Left renal pelvis (tissue), 4 donors: ENCODE measurements at regions not wholly inside any gene's neighbourhood (a gene's known extent, or its start where the extent isn't known, plus 50 kb on each side); places are given as distances from the start of the nearest gene placed in this dataset.
A peak's percentile ranks its signal among the peaks of the same experiment; 100 is the strongest.
"Not testable (repeated sequence)": the region's sequence is repeated elsewhere in the genome, so short reads cannot be mapped to it uniquely, and the experiment has no call there.

Experiments used
- DNase-seq, 4 donors: peaks; one replicate each; pipeline ENCODE4 v3.0.0-alpha.2; 2013; ENCODE audit warnings: low read depth in 4 of 4, low spot score in 3 of 4

GRCh38 chr13:112172641-112173251, 105.8 kb downstream of the SOX1 start:
- no peak for DNase-seq

GRCh38 chr13:112174476-112175110, 107.6 kb downstream of the SOX1 start:
- DNase-seq: no peak

GRCh38 chr13:112175162-112176075, 108.5 kb downstream of the SOX1 start:
- no peak for DNase-seq

GRCh38 chr13:112176141-112177119, 109.5 kb downstream of the SOX1 start:
- DNase-seq: not testable (repeated sequence)

- DNase-seq: peak; percentile 21 to 36 (median 31)
Observed at GRCh38 chr13:112177450-112178288, 110.7 kb downstream of the SOX1 start.

- no peak for DNase-seq
Observed at GRCh38 chr13:112178769-112179168, 111.8 kb downstream of the SOX1 start.

- DNase-seq: no peak
Observed at GRCh38 chr13:112179421-112179820, 112.5 kb downstream of the SOX1 start.

- no peak for DNase-seq
Observed at GRCh38 chr13:112179995-112180394, 113.0 kb downstream of the SOX1 start.

GRCh38 chr13:112181336-112182067, 114.6 kb downstream of the SOX1 start:
- DNase-seq: no peak

GRCh38 chr13:112182251-112182650, 115.3 kb downstream of the SOX1 start:
- DNase-seq: no peak

GRCh38 chr13:112182846-112183531, 116.0 kb downstream of the SOX1 start:
- no peak for DNase-seq

GRCh38 chr13:112183532-112184090, 116.7 kb downstream of the SOX1 start:
- DNase-seq: no peak

GRCh38 chr13:112184261-112184660, 117.3 kb downstream of the SOX1 start:
- DNase-seq: no peak

- no peak for DNase-seq
Observed at GRCh38 chr13:112184851-112185371, 118.0 kb downstream of the SOX1 start.

GRCh38 chr13:112185466-112185865, 118.5 kb downstream of the SOX1 start:
- DNase-seq: no peak

- no peak for DNase-seq
Observed at GRCh38 chr13:112186091-112186490, 119.1 kb downstream of the SOX1 start.

- DNase-seq: no peak
Observed at GRCh38 chr13:112187527-112188297, 120.8 kb downstream of the SOX1 start.
